ENCODE measurements at regions not wholly inside any gene's neighbourhood (a gene's known extent, or its start where the extent isn't known, plus 50 kb on each side); places are given as distances from the start of the nearest gene placed in this dataset.

DNA sequence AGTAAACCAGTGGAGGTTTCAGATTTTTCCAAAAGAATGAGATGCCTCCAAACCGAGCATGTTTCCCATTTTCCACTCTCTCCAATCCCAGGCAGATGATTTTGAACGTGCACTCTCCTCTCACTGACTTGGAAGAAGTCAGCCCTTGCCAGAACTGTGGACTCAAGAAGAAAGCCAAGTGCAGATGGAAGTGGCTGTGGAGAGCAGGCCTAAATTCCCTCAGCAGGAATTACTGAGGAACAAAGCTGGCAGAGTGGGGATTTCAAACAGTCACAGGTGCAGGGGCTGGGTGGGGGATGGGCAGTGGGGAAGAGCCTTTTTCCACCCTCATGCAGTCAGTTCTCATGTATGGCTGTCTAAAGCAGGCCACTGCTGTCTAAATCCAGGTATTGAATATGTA lies 55.3 kb downstream of the PABIR2 start:
- TF ChIP-seq, protein P1, sequence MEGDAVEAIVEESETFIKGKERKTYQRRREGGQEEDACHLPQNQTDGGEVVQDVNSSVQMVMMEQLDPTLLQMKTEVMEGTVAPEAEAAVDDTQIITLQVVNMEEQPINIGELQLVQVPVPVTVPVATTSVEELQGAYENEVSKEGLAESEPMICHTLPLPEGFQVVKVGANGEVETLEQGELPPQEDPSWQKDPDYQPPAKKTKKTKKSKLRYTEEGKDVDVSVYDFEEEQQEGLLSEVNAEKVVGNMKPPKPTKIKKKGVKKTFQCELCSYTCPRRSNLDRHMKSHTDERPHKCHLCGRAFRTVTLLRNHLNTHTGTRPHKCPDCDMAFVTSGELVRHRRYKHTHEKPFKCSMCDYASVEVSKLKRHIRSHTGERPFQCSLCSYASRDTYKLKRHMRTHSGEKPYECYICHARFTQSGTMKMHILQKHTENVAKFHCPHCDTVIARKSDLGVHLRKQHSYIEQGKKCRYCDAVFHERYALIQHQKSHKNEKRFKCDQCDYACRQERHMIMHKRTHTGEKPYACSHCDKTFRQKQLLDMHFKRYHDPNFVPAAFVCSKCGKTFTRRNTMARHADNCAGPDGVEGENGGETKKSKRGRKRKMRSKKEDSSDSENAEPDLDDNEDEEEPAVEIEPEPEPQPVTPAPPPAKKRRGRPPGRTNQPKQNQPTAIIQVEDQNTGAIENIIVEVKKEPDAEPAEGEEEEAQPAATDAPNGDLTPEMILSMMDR (IDR thresholded peaks at IDR 0.05) = no peak
- TF ChIP-seq POLR2A (IDR thresholded peaks at IDR 0.05) (no peak), POLR2AphosphoS5 (IDR thresholded peaks at IDR 0.05) (no peak)

All from breast epithelium (tissue), 3 donors.